ENCODE measurements at regions not wholly inside any gene's neighbourhood (a gene's known extent, or its start where the extent isn't known, plus 50 kb on each side); places are given as distances from the start of the nearest gene placed in this dataset.

DNA sequence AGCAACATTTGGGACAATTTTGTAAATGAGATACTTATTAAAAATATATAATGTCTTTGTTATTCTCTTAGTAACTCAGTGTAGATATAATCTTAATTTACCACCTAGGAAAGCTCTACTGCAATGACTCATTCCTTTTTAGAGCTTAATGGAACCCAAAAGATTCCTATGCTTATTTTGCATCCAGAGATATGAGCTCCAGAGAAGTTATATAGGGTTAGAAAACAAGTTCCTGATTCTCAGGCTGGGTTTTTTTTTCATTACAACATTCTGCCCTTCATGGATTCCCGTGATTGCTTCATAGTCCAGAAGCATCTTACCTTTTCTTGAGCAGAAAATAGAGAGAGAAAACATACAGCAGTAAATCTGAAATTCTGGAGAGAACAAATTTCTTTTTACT, 57.9 kb upstream of the CXCL8 start:
- Histone ChIP-seq H2BK15ac (ENCODE audit: low read depth, poor library complexity, severe bottlenecking) (no peak overlapping the region), H3K4me3 (ENCODE audit: insufficient read depth in 1 of 2, low read depth in 1 of 2, low read length in 2 of 2) (no peak overlapping the region), H4K91ac (ENCODE audit: low read length) (no peak overlapping the region), H3K4me2 (ENCODE audit: low read length, poor library complexity, severe bottlenecking) (no peak overlapping the region), H3K23ac (ENCODE audit: low read length in 2 of 2) (no peak overlapping the region), H2BK120ac (ENCODE audit: low read depth, low read length) (no peak overlapping the region), H3K4ac (ENCODE audit: low read depth in 1 of 2, low read length in 2 of 2) (no peak overlapping the region), H2AFZ (ENCODE audit: low read depth, low read length) (no peak overlapping the region), H2BK5ac (ENCODE audit: low read depth, low read length, poor library complexity, severe bottlenecking) (no peak overlapping the region), H2AK5ac (ENCODE audit: low read length, severe bottlenecking) (no peak overlapping the region), H3K27me3 (ENCODE audit: control insufficient read depth in 1 of 2, insufficient read depth in 1 of 2, low read length in 2 of 2) (no peaks in the 10 kb centered on the region), H3K18ac (ENCODE audit: low read depth in 1 of 2, low read length in 2 of 2) (no peak overlapping the region), H2BK12ac (ENCODE audit: low read length in 2 of 2) (no peak overlapping the region), H3K27ac (ENCODE audit: low read length, poor library complexity, severe bottlenecking) (no peak overlapping the region), H3K4me1 (ENCODE audit: control insufficient read depth, insufficient read depth, low read depth, low read length) (peaks cover 2% of the 10 kb centered on the region), H3K9ac (ENCODE audit: low read length) (no peak overlapping the region), H3K79me1 (replicated peaks; ENCODE audit: low read length, poor library complexity, severe bottlenecking) (no peaks in the 10 kb centered on the region), H3K9me3 (ENCODE audit: control insufficient read depth, low read length) (no peaks in the 10 kb centered on the region), H3K14ac (ENCODE audit: low read length in 2 of 2) (no peak overlapping the region), H3K36me3 (ENCODE audit: control insufficient read depth in 1 of 2, insufficient read depth in 2 of 2, low read depth in 1 of 2, low read length in 2 of 2) (no peaks in the 10 kb centered on the region), H4K8ac (ENCODE audit: low read length) (no peak overlapping the region)
- WGBS, result no CpG with 5 or more reads among the region's 1 CpG
- DNase-seq, result no peak

DNA sequence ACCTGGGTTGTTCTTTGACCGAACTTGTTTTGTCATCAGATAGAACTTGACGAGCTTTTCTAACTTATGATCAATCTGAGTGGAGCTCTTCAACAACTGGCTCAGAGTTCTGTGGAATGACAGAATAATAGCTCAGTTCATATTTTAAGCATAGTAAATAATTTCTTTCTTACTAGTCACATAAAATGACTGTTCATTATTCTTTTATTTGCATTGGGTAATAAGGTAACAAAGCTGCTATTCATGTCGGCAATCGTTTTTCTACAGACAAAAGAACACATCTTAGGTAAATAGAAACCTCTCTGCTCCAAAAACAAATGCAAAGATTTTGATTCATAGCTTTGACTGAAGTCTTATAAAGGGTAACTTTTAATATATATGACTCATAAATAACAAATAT, 57.3 kb upstream of the CXCL8 start:
- no peaks in the 10 kb centered on the region for H3K27me3 ChIP-seq (ENCODE audit: control insufficient read depth in 1 of 2, insufficient read depth in 1 of 2, low read length in 2 of 2)
- H3K14ac ChIP-seq (ENCODE audit: low read length in 2 of 2), result no peak overlapping the region
- no peak overlapping the region for H3K27ac ChIP-seq (ENCODE audit: low read length, poor library complexity, severe bottlenecking)
- no peaks in the 10 kb centered on the region for H3K9me3 ChIP-seq (ENCODE audit: control insufficient read depth, low read length)
- no peak overlapping the region for H3K4ac ChIP-seq (ENCODE audit: low read depth in 1 of 2, low read length in 2 of 2)
- H3K4me2 ChIP-seq (ENCODE audit: low read length, poor library complexity, severe bottlenecking), result no peak overlapping the region
- H3K18ac ChIP-seq (ENCODE audit: low read depth in 1 of 2, low read length in 2 of 2), result no peak overlapping the region
- H3K4me1 ChIP-seq (ENCODE audit: control insufficient read depth, insufficient read depth, low read depth, low read length), result peaks cover 2% of the 10 kb centered on the region
- no peak overlapping the region for H3K4me3 ChIP-seq (ENCODE audit: insufficient read depth in 1 of 2, low read depth in 1 of 2, low read length in 2 of 2)
- H2BK5ac ChIP-seq (ENCODE audit: low read depth, low read length, poor library complexity, severe bottlenecking), result no peak overlapping the region
- no peak overlapping the region for H2BK120ac ChIP-seq (ENCODE audit: low read depth, low read length)
- DNase-seq, result no peak
- H2AFZ ChIP-seq (ENCODE audit: low read depth, low read length), result no peak overlapping the region
- no peak overlapping the region for H2AK5ac ChIP-seq (ENCODE audit: low read length, severe bottlenecking)
- H2BK12ac ChIP-seq (ENCODE audit: low read length in 2 of 2), result no peak overlapping the region
- no peaks in the 10 kb centered on the region for H3K79me1 ChIP-seq (replicated peaks; ENCODE audit: low read length, poor library complexity, severe bottlenecking)
- H3K23ac ChIP-seq (ENCODE audit: low read length in 2 of 2), result no peak overlapping the region
- WGBS, result 100% methylated on average over 1 of the region's 4 CpGs
- no peak overlapping the region for H2BK15ac ChIP-seq (ENCODE audit: low read depth, poor library complexity, severe bottlenecking)
- no peak overlapping the region for H3K9ac ChIP-seq (ENCODE audit: low read length)
- no peaks in the 10 kb centered on the region for H3K36me3 ChIP-seq (ENCODE audit: control insufficient read depth in 1 of 2, insufficient read depth in 2 of 2, low read depth in 1 of 2, low read length in 2 of 2)
- no peak overlapping the region for H4K91ac ChIP-seq (ENCODE audit: low read length)
- no peak overlapping the region for H4K8ac ChIP-seq (ENCODE audit: low read length)

DNA sequence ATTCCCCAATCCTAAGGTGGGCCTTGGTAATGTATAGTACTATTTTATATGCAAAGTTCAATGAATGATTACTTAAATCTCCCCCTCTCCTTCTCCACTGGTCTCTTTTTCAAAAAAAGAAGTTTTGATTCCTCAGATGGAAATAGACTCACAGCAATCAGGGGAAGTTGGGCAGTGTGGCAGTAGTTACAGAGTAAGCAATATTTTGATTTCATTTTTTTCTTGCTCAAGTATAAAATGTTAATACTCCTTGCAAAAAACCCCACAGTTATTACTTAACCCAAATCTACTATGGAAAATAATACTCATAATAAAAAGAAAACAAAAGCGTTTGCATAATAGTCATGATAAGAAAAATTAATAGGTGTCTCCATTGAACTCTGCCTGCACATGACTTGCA, 56.9 kb upstream of the CXCL8 start:
- H3K9ac ChIP-seq (ENCODE audit: low read length), result no peak overlapping the region
- no peak overlapping the region for H3K4ac ChIP-seq (ENCODE audit: low read depth in 1 of 2, low read length in 2 of 2)
- no peak overlapping the region for H2BK120ac ChIP-seq (ENCODE audit: low read depth, low read length)
- no peaks in the 10 kb centered on the region for H3K36me3 ChIP-seq (ENCODE audit: control insufficient read depth in 1 of 2, insufficient read depth in 2 of 2, low read depth in 1 of 2, low read length in 2 of 2)
- H2BK15ac ChIP-seq (ENCODE audit: low read depth, poor library complexity, severe bottlenecking), result no peak overlapping the region
- no peak overlapping the region for H2AK5ac ChIP-seq (ENCODE audit: low read length, severe bottlenecking)
- no peak overlapping the region for H3K14ac ChIP-seq (ENCODE audit: low read length in 2 of 2)
- no peak for DNase-seq
- no peaks in the 10 kb centered on the region for H3K79me1 ChIP-seq (replicated peaks; ENCODE audit: low read length, poor library complexity, severe bottlenecking)
- H3K9me3 ChIP-seq (ENCODE audit: control insufficient read depth, low read length), result no peaks in the 10 kb centered on the region
- no peak overlapping the region for H2BK12ac ChIP-seq (ENCODE audit: low read length in 2 of 2)
- H3K27me3 ChIP-seq (ENCODE audit: control insufficient read depth in 1 of 2, insufficient read depth in 1 of 2, low read length in 2 of 2), result no peaks in the 10 kb centered on the region
- no peak overlapping the region for H3K4me2 ChIP-seq (ENCODE audit: low read length, poor library complexity, severe bottlenecking)
- no peak overlapping the region for H4K91ac ChIP-seq (ENCODE audit: low read length)
- H2BK5ac ChIP-seq (ENCODE audit: low read depth, low read length, poor library complexity, severe bottlenecking), result no peak overlapping the region
- H3K4me1 ChIP-seq (ENCODE audit: control insufficient read depth, insufficient read depth, low read depth, low read length), result peaks cover 2% of the 10 kb centered on the region
- H3K4me3 ChIP-seq (ENCODE audit: insufficient read depth in 1 of 2, low read depth in 1 of 2, low read length in 2 of 2), result no peak overlapping the region
- no peak overlapping the region for H4K8ac ChIP-seq (ENCODE audit: low read length)
- H3K18ac ChIP-seq (ENCODE audit: low read depth in 1 of 2, low read length in 2 of 2), result no peak overlapping the region
- no CpG with 5 or more reads among the region's 1 CpG for WGBS
- no peak overlapping the region for H3K23ac ChIP-seq (ENCODE audit: low read length in 2 of 2)
- no peak overlapping the region for H2AFZ ChIP-seq (ENCODE audit: low read depth, low read length)
- H3K27ac ChIP-seq (ENCODE audit: low read length, poor library complexity, severe bottlenecking), result no peak overlapping the region

DNA sequence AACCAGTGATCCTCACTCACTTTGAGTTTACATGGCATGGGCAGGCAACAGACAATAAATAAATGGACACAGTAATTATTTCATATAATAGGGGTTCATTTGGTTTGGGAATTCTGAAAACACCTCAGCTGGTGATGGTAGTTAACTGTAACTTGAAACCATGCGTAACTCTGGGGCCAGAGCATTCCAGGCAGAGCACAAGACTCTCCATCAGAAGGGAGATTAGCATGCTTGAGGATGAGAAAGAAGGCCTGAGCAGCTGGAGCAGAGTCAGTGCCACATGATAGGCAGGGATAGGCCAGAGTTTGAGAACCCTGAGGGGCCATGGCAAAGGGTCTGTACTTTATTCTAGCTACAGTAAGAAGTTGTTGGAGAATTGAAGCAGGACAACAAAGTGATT, 56.3 kb upstream of the CXCL8 start:
- no peak overlapping the region for H3K23ac ChIP-seq (ENCODE audit: low read length in 2 of 2)
- no peak overlapping the region for H3K4ac ChIP-seq (ENCODE audit: low read depth in 1 of 2, low read length in 2 of 2)
- peak overlapping the region; percentile 27 for H4K8ac ChIP-seq (ENCODE audit: low read length)
- 0% methylated on average over 1 of the region's 1 CpG for WGBS
- no peaks in the 10 kb centered on the region for H3K9me3 ChIP-seq (ENCODE audit: control insufficient read depth, low read length)
- no peak overlapping the region for H3K18ac ChIP-seq (ENCODE audit: low read depth in 1 of 2, low read length in 2 of 2)
- H2BK12ac ChIP-seq (ENCODE audit: low read length in 2 of 2), result no peak overlapping the region
- no peak overlapping the region for H2BK120ac ChIP-seq (ENCODE audit: low read depth, low read length)
- H3K36me3 ChIP-seq (ENCODE audit: control insufficient read depth in 1 of 2, insufficient read depth in 2 of 2, low read depth in 1 of 2, low read length in 2 of 2), result no peaks in the 10 kb centered on the region
- no peak overlapping the region for H3K14ac ChIP-seq (ENCODE audit: low read length in 2 of 2)
- no peak overlapping the region for H3K27ac ChIP-seq (ENCODE audit: low read length, poor library complexity, severe bottlenecking)
- no peak overlapping the region for H2AFZ ChIP-seq (ENCODE audit: low read depth, low read length)
- no peak overlapping the region for H2BK5ac ChIP-seq (ENCODE audit: low read depth, low read length, poor library complexity, severe bottlenecking)
- peaks cover 2% of the 10 kb centered on the region for H3K4me1 ChIP-seq (ENCODE audit: control insufficient read depth, insufficient read depth, low read depth, low read length)
- H3K79me1 ChIP-seq (replicated peaks; ENCODE audit: low read length, poor library complexity, severe bottlenecking), result no peaks in the 10 kb centered on the region
- no peak overlapping the region for H3K4me2 ChIP-seq (ENCODE audit: low read length, poor library complexity, severe bottlenecking)
- H2AK5ac ChIP-seq (ENCODE audit: low read length, severe bottlenecking), result no peak overlapping the region
- no peaks in the 10 kb centered on the region for H3K27me3 ChIP-seq (ENCODE audit: control insufficient read depth in 1 of 2, insufficient read depth in 1 of 2, low read length in 2 of 2)
- H4K91ac ChIP-seq (ENCODE audit: low read length), result no peak overlapping the region
- no peak overlapping the region for H3K9ac ChIP-seq (ENCODE audit: low read length)
- no peak overlapping the region for H3K4me3 ChIP-seq (ENCODE audit: insufficient read depth in 1 of 2, low read depth in 1 of 2, low read length in 2 of 2)
- no peak for DNase-seq
- H2BK15ac ChIP-seq (ENCODE audit: low read depth, poor library complexity, severe bottlenecking), result no peak overlapping the region

All from mesenchymal stem cell (in vitro differentiated cells and primary cell).